GM18867 (cell line): ENCODE measurements at regions not wholly inside any gene's neighbourhood (a gene's known extent, or its start where the extent isn't known, plus 50 kb on each side); places are given as distances from the start of the nearest gene placed in this dataset.
A peak's percentile ranks its signal among the peaks of the same experiment; 100 is the strongest.
"Not testable (repeated sequence)": the region's sequence is repeated elsewhere in the genome, so short reads cannot be mapped to it uniquely, and the experiment has no call there.

ENCODE experiments used
- ATAC-seq: cut with Tn5 transposase; IDR thresholded peaks from one replicate; pipeline ENCODE4 v1.9.1; 2021; ENCODE audit warnings: mild to moderate bottlenecking, moderate library complexity; ENCODE audit not compliant: unreplicated experiment

- ATAC-seq, result peak; percentile 83
Measured at GRCh38 chr2:138267161-138267901, 234.2 kb upstream of the SPOPL start.

DNA sequence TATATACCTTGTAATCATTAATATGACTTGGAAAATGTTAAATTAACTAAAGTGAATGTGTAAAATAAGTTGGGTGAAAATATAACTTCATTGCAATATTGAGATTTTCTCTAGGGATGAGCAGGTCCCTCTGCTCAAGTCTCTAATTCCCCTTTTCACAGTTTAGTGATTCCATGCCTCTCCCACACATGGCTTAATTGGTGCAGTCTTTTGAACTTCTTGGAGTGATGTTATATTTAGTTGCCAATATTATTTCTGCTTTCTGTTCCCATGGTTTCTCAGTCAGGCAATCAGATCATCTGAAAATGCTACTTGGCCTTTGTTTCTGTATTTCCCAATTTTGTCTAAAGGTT lies 233.7 kb upstream of the SPOPL start:
- ATAC-seq, result peak; percentile 35

GRCh38 chr2:138269765-138270164 lies 231.8 kb upstream of the SPOPL start:
- ATAC-seq, result no peak

DNA sequence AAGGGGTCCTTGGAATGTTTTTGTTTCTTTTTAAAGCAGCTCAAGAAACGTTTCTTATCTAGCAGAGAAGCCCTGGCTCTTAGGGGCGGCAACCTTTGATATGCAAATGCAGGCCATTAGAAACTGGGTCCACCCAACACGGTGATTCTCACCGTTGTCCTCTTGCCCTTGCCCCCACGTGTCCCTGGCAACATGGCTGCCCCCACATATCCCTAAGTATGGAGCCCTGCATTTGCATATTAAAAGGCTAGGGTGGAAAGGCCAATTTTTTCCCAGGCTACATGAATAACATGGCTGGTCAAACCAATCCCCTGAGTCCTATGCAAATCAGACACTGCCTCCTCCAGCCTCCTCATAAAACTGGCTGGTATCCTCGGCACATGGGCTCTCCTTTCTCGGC lies 230.1 kb upstream of the SPOPL start:
- ATAC-seq, result no peak

DNA sequence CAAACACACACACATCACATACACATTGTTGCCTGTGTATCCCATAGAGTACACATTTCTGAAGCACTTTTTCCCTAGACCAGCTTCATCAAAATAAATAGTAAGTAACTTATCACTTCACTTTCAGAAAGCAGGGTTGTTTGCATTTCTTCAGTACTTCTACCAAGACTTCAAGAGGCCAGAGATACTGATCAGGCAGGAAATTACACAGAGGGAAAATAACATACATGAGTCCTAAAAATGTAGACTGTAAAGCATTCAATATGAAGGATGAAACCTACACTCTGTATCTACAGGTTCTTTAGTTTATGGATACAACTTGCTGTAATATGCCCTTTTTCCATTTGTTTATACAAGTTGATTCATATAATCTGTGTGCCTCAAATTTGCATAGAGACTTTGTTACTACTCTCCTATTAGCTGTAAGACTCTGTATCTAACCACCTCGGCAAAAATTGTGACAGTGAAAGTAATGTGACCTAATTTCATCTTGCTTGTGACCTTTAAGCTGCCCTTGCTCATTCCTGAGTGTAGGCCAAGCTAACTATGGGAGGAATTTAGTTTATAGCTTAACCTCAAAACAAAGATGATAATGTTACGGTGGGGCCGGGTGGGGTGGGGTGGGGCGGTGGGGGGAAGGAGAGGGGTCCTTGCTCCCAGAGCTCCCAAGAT lies 228.9 kb upstream of the SPOPL start:
- ATAC-seq, result no peak

DNA sequence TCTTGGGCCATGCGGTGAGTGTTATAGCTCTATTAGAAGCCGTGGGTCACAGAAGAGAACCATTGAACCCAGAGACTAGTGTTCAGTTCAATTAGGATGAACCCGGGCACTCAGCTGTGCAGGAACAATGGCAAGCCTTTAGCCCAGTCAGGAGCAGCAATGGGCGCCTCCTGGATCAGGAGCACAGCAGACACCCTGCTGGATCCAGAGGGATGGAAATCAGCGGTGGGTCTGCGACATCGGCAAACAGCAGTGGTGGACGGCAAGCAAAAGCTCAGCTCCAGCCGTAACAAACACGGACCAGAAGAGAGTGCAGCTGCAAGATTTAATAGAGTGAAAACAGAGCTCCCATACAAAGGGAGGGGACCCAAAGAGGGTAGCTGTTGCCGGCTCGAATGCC lies 228.3 kb upstream of the SPOPL start:
- ATAC-seq, result not testable (repeated sequence)

DNA sequence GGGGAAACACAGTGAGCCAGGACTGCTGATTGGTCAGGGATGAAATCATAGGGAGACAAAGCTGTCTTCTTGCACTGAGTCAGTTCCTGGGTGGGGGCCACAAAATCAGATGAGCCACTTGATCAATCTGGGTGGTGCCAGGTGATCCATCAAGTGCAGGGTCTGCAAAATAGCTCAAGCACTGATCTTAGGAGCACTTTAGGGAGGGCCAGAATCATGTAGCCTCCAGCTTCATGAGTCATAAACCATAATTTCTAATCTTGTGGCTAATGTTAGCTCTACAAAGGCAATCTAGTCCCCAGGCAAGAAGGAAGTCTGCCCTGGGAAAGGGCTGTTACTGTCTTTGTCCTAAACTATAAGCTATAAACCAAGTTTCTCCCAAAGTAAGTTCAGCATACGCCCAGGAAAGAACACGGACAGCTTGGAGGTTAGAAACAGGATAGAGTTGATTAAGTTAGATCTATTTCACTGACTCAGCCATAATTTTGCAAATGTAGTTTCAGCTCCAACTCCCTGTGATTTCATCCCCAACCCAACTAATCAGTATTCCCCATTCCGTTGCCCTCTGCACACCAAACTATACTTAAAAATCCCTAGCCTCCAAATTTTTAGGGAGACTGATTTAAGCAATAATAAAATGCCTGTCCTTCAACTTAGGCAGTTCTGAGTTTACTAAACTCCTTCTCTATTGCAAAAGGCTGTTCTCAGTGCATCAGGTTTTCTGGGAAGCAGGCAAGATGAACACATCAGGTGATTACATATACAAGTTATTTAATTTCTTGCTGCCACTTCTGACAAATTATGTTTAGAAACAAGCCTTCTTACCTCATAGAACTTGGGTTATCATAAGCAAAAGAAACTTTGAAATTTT lies 226.9 kb upstream of the SPOPL start:
- ATAC-seq, result no peak

GRCh38 chr2:138275292-138275690 lies 226.3 kb upstream of the SPOPL start:
- no peak for ATAC-seq

GRCh38 chr2:138275881-138276280 lies 225.7 kb upstream of the SPOPL start:
- ATAC-seq, result no peak

GRCh38 chr2:138276339-138276738 lies 225.2 kb upstream of the SPOPL start:
- ATAC-seq, result no peak

- ATAC-seq, result no peak
Measured at GRCh38 chr2:138277062-138277461, 224.5 kb upstream of the SPOPL start.

DNA sequence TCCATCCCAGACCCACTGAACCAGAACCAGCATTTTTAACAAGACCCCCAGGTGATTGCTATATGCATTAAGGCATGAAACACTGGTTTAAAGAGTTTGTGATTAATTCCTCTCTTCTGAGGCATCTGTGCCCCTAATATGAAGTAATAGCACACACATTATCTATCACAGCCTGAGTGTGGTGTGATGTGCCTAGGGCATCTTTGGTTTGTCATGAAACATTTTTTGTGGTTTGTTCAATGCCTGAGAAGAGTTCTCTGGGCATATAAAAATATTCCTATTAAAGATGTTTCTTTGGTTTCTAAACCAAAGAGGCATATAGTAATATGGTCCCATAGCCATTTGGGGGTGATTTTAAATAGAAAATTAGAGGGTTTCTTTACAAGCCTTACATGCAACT lies 221.7 kb upstream of the SPOPL start:
- no peak for ATAC-seq

- no peak for ATAC-seq
Measured at GRCh38 chr2:138280999-138281695, 220.4 kb upstream of the SPOPL start.

DNA sequence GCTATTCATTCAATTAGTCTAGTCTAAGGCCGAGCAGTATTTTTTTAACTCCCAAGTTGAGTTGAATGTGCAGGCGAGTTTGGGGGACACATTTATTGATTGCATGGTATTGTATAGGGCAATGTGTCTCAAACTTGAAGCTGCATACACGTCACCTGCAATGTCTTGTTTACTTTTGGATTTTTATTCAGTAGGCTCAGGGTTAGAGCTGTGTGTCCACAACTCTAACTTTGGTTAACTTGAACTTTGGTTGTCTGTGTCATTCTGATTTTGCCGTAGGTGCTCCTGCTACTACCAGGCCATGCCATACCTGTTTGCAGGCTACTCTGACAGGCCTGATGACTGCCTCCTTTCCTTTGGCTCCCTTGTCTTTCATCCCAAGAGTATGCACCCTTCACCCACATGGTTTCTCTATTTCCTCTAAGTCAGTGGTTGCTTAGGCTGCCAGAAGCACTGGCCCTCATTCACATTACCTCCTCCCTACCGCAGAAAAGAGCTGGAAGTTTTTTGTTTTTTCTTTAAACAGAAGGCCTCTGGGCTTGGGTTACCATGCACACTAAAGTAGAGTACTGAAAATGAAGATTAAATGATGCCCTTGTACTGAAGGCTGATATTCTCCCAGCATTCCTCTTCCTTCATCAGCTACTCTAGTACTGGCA lies 219.4 kb upstream of the SPOPL start:
- ATAC-seq, result no peak

- ATAC-seq, result no peak
Measured at GRCh38 chr2:138291805-138292204, 209.8 kb upstream of the SPOPL start.

- no peak for ATAC-seq
Measured at GRCh38 chr2:138293045-138293444, 208.5 kb upstream of the SPOPL start.

- no peak for ATAC-seq
Measured at GRCh38 chr2:138293549-138293948, 208.0 kb upstream of the SPOPL start.

- no peak for ATAC-seq
Measured at GRCh38 chr2:138294451-138294850, 207.1 kb upstream of the SPOPL start.

GRCh38 chr2:138296365-138296764 lies 205.2 kb upstream of the SPOPL start:
- no peak for ATAC-seq

DNA sequence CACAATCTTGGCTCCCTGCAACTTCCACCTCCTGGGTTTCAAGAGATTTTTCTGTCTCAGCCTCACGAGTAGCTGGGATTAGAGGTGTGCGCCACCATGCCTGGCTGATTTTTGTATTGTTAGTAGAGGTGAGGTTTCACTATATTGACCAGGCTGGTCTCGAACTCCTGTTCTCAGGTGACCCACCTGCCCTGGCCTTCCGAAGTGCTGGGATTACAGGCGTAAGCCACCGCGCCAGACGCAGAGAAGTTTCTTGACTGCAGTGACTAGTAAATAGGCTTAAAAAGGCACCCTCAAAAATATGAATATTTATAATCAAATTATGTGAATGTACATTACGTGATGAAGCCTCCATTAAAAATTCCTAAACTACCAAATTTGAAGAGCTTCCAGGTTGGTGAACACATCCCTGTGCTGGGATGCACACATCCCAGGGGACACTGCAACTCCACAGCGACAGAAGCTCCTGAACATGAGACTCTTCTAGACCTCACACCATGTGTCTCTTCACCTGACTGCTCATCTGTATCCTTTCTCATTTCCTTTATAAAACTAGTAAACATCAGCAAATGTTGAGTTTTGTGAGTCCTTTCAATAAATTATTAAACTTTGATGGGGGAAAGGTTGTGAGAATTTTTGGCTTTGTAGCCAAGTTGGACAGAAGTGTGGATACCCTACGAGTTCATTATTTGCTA lies 203.3 kb upstream of the SPOPL start:
- peak; percentile 72 for ATAC-seq
